NCI-H187 (cell line): ENCODE measurements at regions not wholly inside any gene's neighbourhood (a gene's known extent, or its start where the extent isn't known, plus 50 kb on each side); places are given as distances from the start of the nearest gene placed in this dataset.
"Not testable (repeated sequence)": the region's sequence is repeated elsewhere in the genome, so short reads cannot be mapped to it uniquely, and the experiment has no call there.

Experiments used
- DNase-seq, 2 experiments: peaks; one replicate each; lab custom pipeline; 2025; lab: John Stamatoyannopoulos, UW

- no peak for DNase-seq
These were observed 935.9 kb upstream of the EPHA5 start for GRCh38 chr4:66606215-66606614.

GRCh38 chr4:66604192-66604591 is 933.9 kb upstream of the EPHA5 start:
- DNase-seq = no peak

GRCh38 chr4:66602622-66603021 is 932.3 kb upstream of the EPHA5 start:
- DNase-seq = no peak

GRCh38 chr4:66591968-66592367 is 921.7 kb upstream of the EPHA5 start:
- no peak for DNase-seq

- DNase-seq = no peak
These were observed 920.4 kb upstream of the EPHA5 start for GRCh38 chr4:66590488-66591215.

GRCh38 chr4:66589183-66589582 is 918.9 kb upstream of the EPHA5 start:
- no peak for DNase-seq

GRCh38 chr4:66585767-66586166 is 915.5 kb upstream of the EPHA5 start:
- peak; percentile 66 to 86 for DNase-seq

GRCh38 chr4:66577922-66578321 is 907.6 kb upstream of the EPHA5 start:
- no peak for DNase-seq

GRCh38 chr4:66575008-66575696 is 904.9 kb upstream of the EPHA5 start:
- DNase-seq = no peak

- no peak for DNase-seq
These were observed 904.1 kb upstream of the EPHA5 start for GRCh38 chr4:66574145-66574978.

- DNase-seq = no peak
These were observed 902.7 kb upstream of the EPHA5 start for GRCh38 chr4:66572949-66573348.

- DNase-seq = no peak
These were observed 900.9 kb upstream of the EPHA5 start for GRCh38 chr4:66571145-66571695.

- no peak for DNase-seq
These were observed 898.9 kb upstream of the EPHA5 start for GRCh38 chr4:66569228-66569627.

GRCh38 chr4:66568431-66568830 is 898.1 kb upstream of the EPHA5 start:
- no peak for DNase-seq

- DNase-seq = no peak
These were observed 897.7 kb upstream of the EPHA5 start for GRCh38 chr4:66568001-66568400.

GRCh38 chr4:66567551-66567950 is 897.3 kb upstream of the EPHA5 start:
- no peak for DNase-seq

GRCh38 chr4:66565801-66566200 is 895.5 kb upstream of the EPHA5 start:
- DNase-seq = no peak

GRCh38 chr4:66564901-66565651 is 894.8 kb upstream of the EPHA5 start:
- DNase-seq = peak; percentile 70 to 75

GRCh38 chr4:66562276-66562806 is 892.1 kb upstream of the EPHA5 start:
- DNase-seq = no peak

- DNase-seq = not testable (repeated sequence)
These were observed 891.3 kb upstream of the EPHA5 start for GRCh38 chr4:66561465-66562053.

- DNase-seq = no peak
These were observed 888.4 kb upstream of the EPHA5 start for GRCh38 chr4:66558651-66559050.
